SK-N-SH (cell line): ENCODE measurements at regions not wholly inside any gene's neighbourhood (a gene's known extent, or its start where the extent isn't known, plus 50 kb on each side); places are given as distances from the start of the nearest gene placed in this dataset.

Source experiments
- CTCF ChIA-PET: fragments of 300-600, 350-600 bp; formaldehyde crosslinking; extraction: SDS; loops from one replicate; lab custom pipeline; 2021; lab: Yijun Ruan, JAX
- POLR2A ChIA-PET: fragments of 350-600 bp; sonication (Branson Sonifier 250); formaldehyde crosslinking; extraction: SDS; loops from one replicate; lab custom pipeline; 2020; ENCODE audit warnings: antibody characterized with exemption, inconsistent platforms; lab: Yijun Ruan, JAX
- DNase-seq: peaks from one replicate; pipeline ENCODE4 v3.0.0; 2012
- H2AFZ ChIP-seq: fragments of 200-600 bp; sonication (generic); 2 replicates; pipeline ENCODE4 v1.8.1; 2016; ENCODE audit warnings: antibody characterized with exemption, mild to moderate bottlenecking, low read depth
- H3F3A ChIP-seq: fragments of 200-600 bp; sonication (generic); replicated peaks from 2 replicates; pipeline ENCODE3; 2016; ENCODE audit warnings: antibody characterized with exemption, mild to moderate bottlenecking; ENCODE audit not compliant: insufficient read depth
- H3K27ac ChIP-seq, 2 experiments: fragments of 200-500 bp in 1 of 2; fragments of 200-600 bp in 1 of 2; sonication (Bioruptor generic) in 1 of 2; sonication (generic), shearing (Covaris generic) in 1 of 2; 2 replicates each; pipeline versions ENCODE4 v1.5.1 to v1.6.1; 2014 to 2016; ENCODE audit warnings: low read depth in 2 of 2, inconsistent platforms in 1 of 2, low read length in 1 of 2, mild to moderate bottlenecking in 1 of 2, mixed read lengths in 1 of 2
- H3K27me3 ChIP-seq: fragments of 200-600 bp; sonication (generic), shearing (Covaris generic); 2 replicates; pipeline ENCODE4 v1.6.1; 2016; ENCODE audit warnings: mixed run types; ENCODE audit not compliant: insufficient read depth
- H3K36me3 ChIP-seq, 2 experiments: fragments of 200-500 bp in 1 of 2; fragments of 200-600 bp in 1 of 2; sonication (Bioruptor generic) in 1 of 2; sonication (generic) in 1 of 2; replicated peaks in 1 of 2; 2 replicates each; pipeline versions ENCODE3 to v1.5.1; 2014 to 2016; ENCODE audit warnings: low read length in 1 of 2, mild to moderate bottlenecking in 1 of 2; ENCODE audit not compliant: insufficient read depth in 2 of 2, control insufficient read depth in 1 of 2
- H3K4me1 ChIP-seq, 2 experiments: fragments of 200-500 bp in 1 of 2; fragments of 200-600 bp in 1 of 2; sonication (Bioruptor generic) in 1 of 2; sonication (generic), shearing (Covaris generic) in 1 of 2; 2 replicates each; pipeline versions ENCODE4 v1.5.1 to v1.6.1; 2014 to 2016; ENCODE audit warnings: low read depth in 1 of 2, low read length in 1 of 2, mixed run types in 1 of 2; ENCODE audit not compliant: insufficient read depth in 2 of 2, control insufficient read depth in 1 of 2
- H3K4me2 ChIP-seq: fragments of 200-600 bp; sonication (generic), shearing (Covaris generic); 2 replicates; pipeline ENCODE4 v1.6.1; 2017; ENCODE audit warnings: mixed run types
- H3K4me3 ChIP-seq, 2 experiments: fragments of 200-500 bp in 1 of 2; fragments of 200-600 bp in 1 of 2; sonication (Bioruptor generic) in 1 of 2; sonication (generic), shearing (Covaris generic) in 1 of 2; 2 replicates each; pipeline versions ENCODE4 v1.5.1 to v1.8.1; 2014 to 2016; ENCODE audit warnings: low read depth in 2 of 2, inconsistent platforms in 1 of 2, low read length in 1 of 2, mild to moderate bottlenecking in 1 of 2, mixed read lengths in 1 of 2, moderate library complexity in 1 of 2
- H3K79me2 ChIP-seq: fragments of 200-600 bp; sonication (generic); 2 replicates; pipeline ENCODE4 v1.8.1; 2017; ENCODE audit warnings: mild to moderate bottlenecking; ENCODE audit not compliant: insufficient read depth
- H3K9ac ChIP-seq: fragments of 200-600 bp; sonication (generic); 2 replicates; pipeline ENCODE4 v1.6.1; 2017; ENCODE audit warnings: mixed run types
- H3K9me2 ChIP-seq: fragments of 200-600 bp; sonication (generic); 2 replicates; pipeline ENCODE4 v1.6.1; 2017; ENCODE audit warnings: mixed run types
- H3K9me3 ChIP-seq: fragments of 200-600 bp; sonication (generic); 2 replicates; pipeline ENCODE4 v1.6.1; 2017; ENCODE audit warnings: mixed run types, mild to moderate bottlenecking, moderate library complexity
- H4K20me1 ChIP-seq: fragments of 200-600 bp; sonication (generic); 2 replicates; pipeline ENCODE4 v1.6.1; 2017; ENCODE audit warnings: mild to moderate bottlenecking, mixed run types; ENCODE audit not compliant: insufficient read depth
- CHD2 ChIP-seq: fragments of 150-350 bp; IDR thresholded peaks from 2 replicates; pipeline ENCODE4 v1.6.1; 2018; ENCODE audit warnings: low read length; ENCODE audit not compliant: partially characterized antibody
- FOSL2 ChIP-seq: IDR thresholded peaks from 2 replicates; pipeline ENCODE4 v1.4.0; 2012; ENCODE audit warnings: low read depth, mild to moderate bottlenecking, moderate library complexity, borderline replicate concordance
- FOXJ3 ChIP-seq: sonication (generic); formaldehyde crosslinking; IDR thresholded peaks from 2 replicates; pipeline ENCODE4 v1.5.1; 2020; ENCODE audit warnings: mild to moderate bottlenecking, missing genetic modification reagents
- GATA2 ChIP-seq: sonication (generic); formaldehyde crosslinking; IDR thresholded peaks from 2 replicates; pipeline ENCODE4 v1.5.0; 2020; ENCODE audit warnings: mild to moderate bottlenecking, missing genetic modification reagents
- NFIC ChIP-seq: IDR thresholded peaks from 2 replicates; pipeline ENCODE4 v1.4.0; 2012; ENCODE audit warnings: borderline replicate concordance
- NRF1 ChIP-seq: IDR thresholded peaks from 2 replicates; pipeline ENCODE4 v1.6.1; 2012; ENCODE audit warnings: low read depth, mild to moderate bottlenecking, low read length
- POLR2AphosphoS5 ChIP-seq: IDR thresholded peaks from 2 replicates; pipeline ENCODE4 v1.6.1; 2012; ENCODE audit warnings: low read depth, low read length
- RAD21 ChIP-seq: IDR thresholded peaks from 2 replicates; pipeline ENCODE4 v1.6.1; 2012; ENCODE audit warnings: mild to moderate bottlenecking, low read length
- RCOR1 ChIP-seq: fragments of 150-350 bp; IDR thresholded peaks from 2 replicates; pipeline ENCODE4 v1.6.1; 2017; ENCODE audit warnings: antibody characterized with exemption, low read length
- RFX5 ChIP-seq: IDR thresholded peaks from 2 replicates; pipeline ENCODE4 v1.6.1; 2012; ENCODE audit warnings: mild to moderate bottlenecking, improper control_type of control experiment, low read length
- RXRA ChIP-seq: IDR thresholded peaks from 2 replicates; pipeline ENCODE4 v1.4.0; 2012; ENCODE audit warnings: low read depth, mild to moderate bottlenecking, borderline replicate concordance
- TEAD4 ChIP-seq: IDR thresholded peaks from 2 replicates; pipeline ENCODE4 v1.4.0; 2012; ENCODE audit warnings: mild to moderate bottlenecking, borderline replicate concordance; ENCODE audit not compliant: insufficient read depth
- USF2 ChIP-seq: fragments of 150-350 bp; IDR thresholded peaks from 2 replicates; pipeline ENCODE4 v1.6.1; 2017; ENCODE audit warnings: antibody characterized with exemption, low read length, low read depth, borderline replicate concordance
- WGBS: methylation state at CpG from one replicate; pipeline ENCODE4 v1.1.6; 2017; ENCODE audit warnings: low lambda C conversion rate; 5-methylcytosine and 5-hydroxymethylcytosine counted together

- H3K27me3 ChIP-seq = no peaks in the 10 kb centered on the region
- no peaks in the 10 kb centered on the region for H3K9me2 ChIP-seq
- H3K27ac ChIP-seq = no peak overlapping the region
- H3K36me3 ChIP-seq = peaks cover 0 to 3% of the 10 kb centered on the region in 2 experiments
- H3F3A ChIP-seq = no peaks in the 10 kb centered on the region
- peaks cover 12 to 33% of the 10 kb centered on the region in 2 experiments; a peak in 2 of 4 replicates for H3K4me1 ChIP-seq
- H3K9me3 ChIP-seq = no peaks in the 10 kb centered on the region
- TF ChIP-seq RAD21 (no peak), POLR2AphosphoS5 (no peak), FOSL2 (no peak), RFX5 (no peak), NRF1 (no peak), RXRA (no peak), TEAD4 (no peak)
- no peak overlapping the region for H3K4me3 ChIP-seq
- no peaks in the 10 kb centered on the region for H4K20me1 ChIP-seq
- H3K9ac ChIP-seq = no peak overlapping the region
- 97% methylated on average over 3 of the region's 3 CpGs for WGBS
- H2AFZ ChIP-seq = no peak overlapping the region
- H3K4me2 ChIP-seq = no peak overlapping the region
- ChIA-PET CTCF (interaction anchor here (1.2 kb wide), 1 partner anchor 10 kb away, joined by 3 read pairs; no protein-coding TSS in a partner anchor), POLR2A (no interaction called here)
- H3K79me2 ChIP-seq = no peaks in the 10 kb centered on the region
- no peak for DNase-seq
These were observed 125.8 kb upstream of the NFIA start for GRCh38 chr1:60956520-60956919.

- TF ChIP-seq FOXJ3 (no peak), USF2 (no peak), GATA2 (CRISPR knock-in tag) (no peak), CHD2 (no peak), NFIC (no peak), RCOR1 (no peak)
- H4K20me1 ChIP-seq = no peaks in the 10 kb centered on the region
- H3K27me3 ChIP-seq = no peaks in the 10 kb centered on the region
- WGBS = 96% methylated on average over 10 of the region's 10 CpGs
- H3F3A ChIP-seq = no peaks in the 10 kb centered on the region
- H2AFZ ChIP-seq = no peak overlapping the region
- H3K79me2 ChIP-seq = no peaks in the 10 kb centered on the region
- no peaks in the 10 kb centered on the region for H3K9me3 ChIP-seq
- no peak overlapping the region; a peak in 1 of 4 replicates for H3K27ac ChIP-seq
- H3K9ac ChIP-seq = no peak overlapping the region
- peaks cover 0 to 3% of the 10 kb centered on the region in 2 experiments for H3K36me3 ChIP-seq
- H3K4me1 ChIP-seq = peaks cover 0 to 35% of the 10 kb centered on the region in 2 experiments; a peak in 2 of 4 replicates
- DNase-seq = no peak
- H3K9me2 ChIP-seq = no peaks in the 10 kb centered on the region
- CTCF ChIA-PET = interaction anchor here (1.8 kb wide), 1 partner anchor 94 kb away, joined by 4 read pairs; no protein-coding TSS in a partner anchor
- H3K4me3 ChIP-seq = no peak overlapping the region
- POLR2A ChIA-PET = no interaction called here
- no peak overlapping the region for H3K4me2 ChIP-seq
These were observed 129.7 kb upstream of the NFIA start for GRCh38 chr1:60952612-60953111.
